ENCODE measurements at regions not wholly inside any gene's neighbourhood (a gene's known extent, or its start where the extent isn't known, plus 50 kb on each side); places are given as distances from the start of the nearest gene placed in this dataset.

- DNase-seq = no peak
- H3K4me1 Mint-ChIP-seq = no peaks in the 10 kb centered on the region
- H3K27me3 Mint-ChIP-seq = peaks cover 11% of the 10 kb centered on the region
- no peak overlapping the region for H3K27ac Mint-ChIP-seq
- intact Hi-C loops (cut with DNase I, micrococcal nuclease) = no loop called here
- peaks cover 2% of the 10 kb centered on the region for H3K9me3 Mint-ChIP-seq (ENCODE audit: low read depth)
- ATAC-seq = no peak
- ChIA-PET CTCF (no interaction called here), POLR2A (no interaction called here)
- no peaks in the 10 kb centered on the region for H3K36me3 Mint-ChIP-seq (ENCODE audit: low read depth)
- H3K4me3 Mint-ChIP-seq = no peak overlapping the region
Measured at GRCh38 chr2:236317938-236318396, 53.8 kb upstream of the ASB18 start.

- peaks cover 11% of the 10 kb centered on the region for H3K27me3 Mint-ChIP-seq
- ChIA-PET POLR2A (no interaction called here), CTCF (no interaction called here)
- no peaks in the 10 kb centered on the region for H3K36me3 Mint-ChIP-seq (ENCODE audit: low read depth)
- intact Hi-C loops (cut with DNase I, micrococcal nuclease) = no loop called here
- no peaks in the 10 kb centered on the region for H3K4me1 Mint-ChIP-seq
- no peak overlapping the region for H3K27ac Mint-ChIP-seq
- DNase-seq = no peak
- H3K9me3 Mint-ChIP-seq (ENCODE audit: low read depth) = peaks cover 2% of the 10 kb centered on the region
- no peak for ATAC-seq
- H3K4me3 Mint-ChIP-seq = no peak overlapping the region
Measured at GRCh38 chr2:236318401-236318800, 54.2 kb upstream of the ASB18 start.

GRCh38 chr2:236319036-236319435 is 54.8 kb upstream of the ASB18 start:
- CTCF ChIA-PET = no interaction called here
- POLR2A ChIA-PET = no interaction called here
- H3K4me3 Mint-ChIP-seq = no peak overlapping the region
- no peak overlapping the region for H3K27ac Mint-ChIP-seq
- no peaks in the 10 kb centered on the region for H3K4me1 Mint-ChIP-seq
- intact Hi-C loops (cut with DNase I, micrococcal nuclease) = no loop called here
- no peaks in the 10 kb centered on the region for H3K9me3 Mint-ChIP-seq (ENCODE audit: low read depth)
- ATAC-seq (no peak), DNase-seq (no peak)
- peaks cover 11% of the 10 kb centered on the region for H3K27me3 Mint-ChIP-seq
- no peaks in the 10 kb centered on the region for H3K36me3 Mint-ChIP-seq (ENCODE audit: low read depth)

- ChIA-PET POLR2A (no interaction called here), CTCF (no interaction called here)
- no peak overlapping the region for H3K27ac Mint-ChIP-seq
- no peaks in the 10 kb centered on the region for H3K4me1 Mint-ChIP-seq
- no peak overlapping the region for H3K4me3 Mint-ChIP-seq
- H3K36me3 Mint-ChIP-seq (ENCODE audit: low read depth) = no peaks in the 10 kb centered on the region
- no peak for ATAC-seq
- no peaks in the 10 kb centered on the region for H3K9me3 Mint-ChIP-seq (ENCODE audit: low read depth)
- no peak for DNase-seq
- intact Hi-C loops (cut with DNase I, micrococcal nuclease) = no loop called here
- peaks cover 6% of the 10 kb centered on the region for H3K27me3 Mint-ChIP-seq
Measured at GRCh38 chr2:236321415-236321814, 57.2 kb upstream of the ASB18 start.

- intact Hi-C loops (cut with DNase I, micrococcal nuclease) = no loop called here
- ATAC-seq (no peak), DNase-seq (no peak)
- ChIA-PET POLR2A (no interaction called here), CTCF (interaction anchor here (1.1 kb wide), 1 partner anchor 16 kb away, joined by 3 read pairs; no protein-coding TSS in a partner anchor)
- Mint-ChIP-seq H3K27me3 (peaks cover 9% of the 10 kb centered on the region), H3K27ac (no peak overlapping the region), H3K4me1 (no peaks in the 10 kb centered on the region), H3K9me3 (ENCODE audit: low read depth) (no peaks in the 10 kb centered on the region), H3K36me3 (ENCODE audit: low read depth) (no peaks in the 10 kb centered on the region), H3K4me3 (no peak overlapping the region)
Measured at GRCh38 chr2:236333417-236334121, 69.4 kb upstream of the ASB18 start.

- H3K4me3 Mint-ChIP-seq = no peak overlapping the region
- intact Hi-C loops (cut with DNase I, micrococcal nuclease) = no loop called here
Measured at GRCh38 chr2:236334122-236334876, 70.1 kb upstream of the ASB18 start.

GRCh38 chr2:236335696-236336574 is 71.7 kb upstream of the ASB18 start:
- Mint-ChIP-seq H3K36me3 (ENCODE audit: low read depth) (no peaks in the 10 kb centered on the region), H3K4me1 (no peaks in the 10 kb centered on the region), H3K27me3 (peaks cover 3% of the 10 kb centered on the region), H3K4me3 (no peak overlapping the region), H3K27ac (no peak overlapping the region), H3K9me3 (ENCODE audit: low read depth) (no peaks in the 10 kb centered on the region)
- DNase-seq (no peak), ATAC-seq (no peak)
- ChIA-PET CTCF (interaction anchor here (0.6 to 0.7 kb wide), 2 partner anchors 13 to 26 kb away, joined by 3 to 4 read pairs; no protein-coding TSS in a partner anchor), POLR2A (no interaction called here)
- intact Hi-C loops (cut with DNase I, micrococcal nuclease) = no loop called here

More at GRCh38 chr2:236334122-236334876, 70.1 kb upstream of the ASB18 start:
- peaks cover 4% of the 10 kb centered on the region for H3K27me3 Mint-ChIP-seq
- ChIA-PET CTCF (interaction anchor here (1.1 kb wide), 1 partner anchor 15 kb away, joined by 3 read pairs; no protein-coding TSS in a partner anchor), POLR2A (no interaction called here)
- no peaks in the 10 kb centered on the region for H3K36me3 Mint-ChIP-seq (ENCODE audit: low read depth)
- H3K4me1 Mint-ChIP-seq = no peaks in the 10 kb centered on the region
- ATAC-seq (no peak), DNase-seq (no peak)
- H3K9me3 Mint-ChIP-seq (ENCODE audit: low read depth) = no peaks in the 10 kb centered on the region
- no peak overlapping the region for H3K27ac Mint-ChIP-seq

GRCh38 chr2:236336575-236337464 is 72.6 kb upstream of the ASB18 start:
- Mint-ChIP-seq H3K27me3 (peaks cover 3% of the 10 kb centered on the region), H3K4me3 (no peak overlapping the region), H3K36me3 (ENCODE audit: low read depth) (no peaks in the 10 kb centered on the region), H3K27ac (no peak overlapping the region), H3K9me3 (ENCODE audit: low read depth) (no peaks in the 10 kb centered on the region), H3K4me1 (no peaks in the 10 kb centered on the region)
- CTCF ChIA-PET = interaction anchor here (0.6 kb wide), 2 partner anchors 12 to 421 kb away, joined by 3 to 4 read pairs; no protein-coding TSS in a partner anchor
- ATAC-seq = no peak
- POLR2A ChIA-PET = no interaction called here
- DNase-seq = no peak
- intact Hi-C loops (cut with DNase I, micrococcal nuclease) = no loop called here

GRCh38 chr2:236337465-236338325 is 73.5 kb upstream of the ASB18 start:
- ChIA-PET CTCF (interaction anchor here (0.7 kb wide), 1 partner anchor 383 kb away, joined by 3 read pairs; no protein-coding TSS in a partner anchor), POLR2A (no interaction called here)
- no peaks in the 10 kb centered on the region for H3K9me3 Mint-ChIP-seq (ENCODE audit: low read depth)
- no peaks in the 10 kb centered on the region for H3K4me1 Mint-ChIP-seq
- H3K4me3 Mint-ChIP-seq = no peak overlapping the region
- intact Hi-C loops (cut with DNase I, micrococcal nuclease) = no loop called here
- DNase-seq (no peak), ATAC-seq (no peak)
- H3K27ac Mint-ChIP-seq = no peak overlapping the region
- no peaks in the 10 kb centered on the region for H3K27me3 Mint-ChIP-seq
- no peaks in the 10 kb centered on the region for H3K36me3 Mint-ChIP-seq (ENCODE audit: low read depth)

- H3K27ac Mint-ChIP-seq = no peak overlapping the region
- no peak for DNase-seq
- no peak for ATAC-seq
- CTCF ChIA-PET = no interaction called here
- intact Hi-C loops (cut with DNase I, micrococcal nuclease) = no loop called here
- no peaks in the 10 kb centered on the region for H3K4me1 Mint-ChIP-seq
- POLR2A ChIA-PET = no interaction called here
- no peaks in the 10 kb centered on the region for H3K36me3 Mint-ChIP-seq (ENCODE audit: low read depth)
- no peaks in the 10 kb centered on the region for H3K27me3 Mint-ChIP-seq
- H3K4me3 Mint-ChIP-seq = no peak overlapping the region
- H3K9me3 Mint-ChIP-seq (ENCODE audit: low read depth) = no peaks in the 10 kb centered on the region
Measured at GRCh38 chr2:236338495-236339184, 74.4 kb upstream of the ASB18 start.

Measured in activated CD4-positive, alpha-beta T cell treated with anti-CD3 and anti-CD28 coated beads for 36 hours (primary cell).